ENCODE measurements at regions not wholly inside any gene's neighbourhood (a gene's known extent, or its start where the extent isn't known, plus 50 kb on each side); places are given as distances from the start of the nearest gene placed in this dataset.

GRCh38 chr2:66032226-66032775 is 402.6 kb upstream of the MEIS1 start:
- Histone ChIP-seq H2AFZ (ENCODE audit: insufficient read depth, low read depth, low read length, poor library complexity, severe bottlenecking) (no peak overlapping the region), H3K4me2 (replicated peaks; ENCODE audit: extremely low read depth, low read length, poor library complexity, severe bottlenecking) (no peak overlapping the region), H3K27me3 (ENCODE audit: control insufficient read depth in 2 of 2, insufficient read depth in 2 of 2, low read length in 2 of 2) (no peaks in the 10 kb centered on the region), H3K9me3 (replicated peaks in 1 of 2; ENCODE audit: control insufficient read depth in 1 of 2, insufficient read depth in 1 of 2, low read length in 2 of 2) (no peaks in the 10 kb centered on the region), H3K4me1 (ENCODE audit: control insufficient read depth in 1 of 2, insufficient read depth in 2 of 2, low read length in 2 of 2) (no peaks in the 10 kb centered on the region), H3K36me3 (replicated peaks in 1 of 2; ENCODE audit: control insufficient read depth in 1 of 2, insufficient read depth in 2 of 2, low read length in 2 of 2) (no peaks in the 10 kb centered on the region), H3K4me3 (replicated peaks in 1 of 3; ENCODE audit: low read depth in 2 of 3, low read length in 3 of 3) (no peak overlapping the region), H3K27ac (ENCODE audit: low read depth in 1 of 2, low read length in 2 of 2) (no peak overlapping the region), H3K79me2 (ENCODE audit: insufficient read depth, low read length) (no peaks in the 10 kb centered on the region), H4K20me1 (ENCODE audit: insufficient read depth, low read length) (no peaks in the 10 kb centered on the region), H3K9ac (ENCODE audit: insufficient read depth, low read length, poor library complexity, severe bottlenecking) (no peak overlapping the region)
- intact Hi-C loops (cut with micrococcal nuclease), result no loop called here
- no peak overlapping the region for H3K27ac Mint-ChIP-seq
- no peaks in the 10 kb centered on the region for H3K36me3 Mint-ChIP-seq
- H3K4me3 Mint-ChIP-seq, result no peak overlapping the region
- peaks cover 0 to 4% (median 1%) of the 10 kb centered on the region in 3 donors for H3K27me3 Mint-ChIP-seq (ENCODE audit: low read depth in 3 of 3)
- DNase-seq, result no peak
- no CpG with 5 or more reads among the region's 1 CpG for WGBS (ENCODE audit: insufficient coverage)
- peaks cover 0 to 7% (median 1%) of the 10 kb centered on the region in 7 donors for H3K9me3 Mint-ChIP-seq
- no peak for TF ChIP-seq CTCF (IDR thresholded peaks at IDR 0.05)
- no peaks in the 10 kb centered on the region for H3K4me1 Mint-ChIP-seq

GRCh38 chr2:66031236-66031635 is 403.7 kb upstream of the MEIS1 start:
- TF ChIP-seq CTCF (IDR thresholded peaks at IDR 0.05), result no peak
- Histone ChIP-seq H4K20me1 (ENCODE audit: insufficient read depth, low read length) (no peaks in the 10 kb centered on the region), H3K27me3 (ENCODE audit: control insufficient read depth in 2 of 2, insufficient read depth in 2 of 2, low read length in 2 of 2) (no peaks in the 10 kb centered on the region), H3K9me3 (replicated peaks in 1 of 2; ENCODE audit: control insufficient read depth in 1 of 2, insufficient read depth in 1 of 2, low read length in 2 of 2) (no peaks in the 10 kb centered on the region), H3K79me2 (ENCODE audit: insufficient read depth, low read length) (no peaks in the 10 kb centered on the region), H3K4me1 (ENCODE audit: control insufficient read depth in 1 of 2, insufficient read depth in 2 of 2, low read length in 2 of 2) (no peaks in the 10 kb centered on the region), H3K4me3 (replicated peaks in 1 of 3; ENCODE audit: low read depth in 2 of 3, low read length in 3 of 3) (no peak overlapping the region), H3K36me3 (replicated peaks in 1 of 2; ENCODE audit: control insufficient read depth in 1 of 2, insufficient read depth in 2 of 2, low read length in 2 of 2) (no peaks in the 10 kb centered on the region), H2AFZ (ENCODE audit: insufficient read depth, low read depth, low read length, poor library complexity, severe bottlenecking) (no peak overlapping the region), H3K27ac (ENCODE audit: low read depth in 1 of 2, low read length in 2 of 2) (no peak overlapping the region), H3K4me2 (replicated peaks; ENCODE audit: extremely low read depth, low read length, poor library complexity, severe bottlenecking) (no peak overlapping the region), H3K9ac (ENCODE audit: insufficient read depth, low read length, poor library complexity, severe bottlenecking) (no peak overlapping the region)
- no peak overlapping the region for H3K27ac Mint-ChIP-seq
- intact Hi-C loops (cut with micrococcal nuclease), result no loop called here
- no peaks in the 10 kb centered on the region for H3K36me3 Mint-ChIP-seq
- H3K4me3 Mint-ChIP-seq, result no peak overlapping the region
- peaks cover 0 to 4% (median 3%) of the 10 kb centered on the region in 3 donors for H3K27me3 Mint-ChIP-seq (ENCODE audit: low read depth in 3 of 3)
- H3K4me1 Mint-ChIP-seq, result no peaks in the 10 kb centered on the region
- H3K9me3 Mint-ChIP-seq, result peaks cover 0 to 7% (median 3%) of the 10 kb centered on the region in 7 donors
- no peak for DNase-seq
- 79% methylated on average over 3 of the region's 4 CpGs for WGBS (ENCODE audit: insufficient coverage)

Data from CD14-positive monocyte (primary cell).